SK-N-SH treated with all-trans-retinoic acid at 6 μM for 48 hours (cell line): ENCODE measurements at regions not wholly inside any gene's neighbourhood (a gene's known extent, or its start where the extent isn't known, plus 50 kb on each side); places are given as distances from the start of the nearest gene placed in this dataset.

Experiments
- ATAC-seq: fragments of 200-7000 bp; cut with Tn5 transposase; 3 replicates; pipeline ENCODE4 v1.9.1; 2020; ENCODE audit warnings: mild to moderate bottlenecking, moderate library complexity
- BACH2 ChIP-seq: fragments of 250-450 bp; sonication (Bioruptor Pico); IDR thresholded peaks from 2 replicates; pipeline ENCODE4 v1.9.0; 2021; ENCODE audit warnings: mild to moderate bottlenecking, borderline replicate concordance
- CSDC2 ChIP-seq: fragments of 250-450 bp; sonication (Bioruptor Pico); IDR thresholded peaks from 2 replicates; pipeline ENCODE4 v1.5.0; 2020; ENCODE audit warnings: mild to moderate bottlenecking, moderate library complexity
- GLIS3 ChIP-seq: fragments of 250-450 bp; sonication (Bioruptor Pico); IDR thresholded peaks from 2 replicates; pipeline ENCODE4 v1.5.0; 2020; ENCODE audit warnings: mild to moderate bottlenecking, moderate library complexity
- ISL1 ChIP-seq: fragments of 250-450 bp; sonication (Bioruptor Pico); IDR thresholded peaks from 2 replicates; pipeline ENCODE4 v2.1.2; 2022; ENCODE audit warnings: mild to moderate bottlenecking, moderate library complexity
- OSR1 ChIP-seq: fragments of 250-450 bp; sonication (Bioruptor Pico); IDR thresholded peaks from 2 replicates; pipeline ENCODE4 v1.8.0; 2022; ENCODE audit warnings: moderate library complexity, mild to moderate bottlenecking, inconsistent platforms
- PPARA ChIP-seq: fragments of 250-450 bp; sonication (Bioruptor Pico); IDR thresholded peaks from 2 replicates; pipeline ENCODE4 v1.5.0; 2020; ENCODE audit warnings: mild to moderate bottlenecking, borderline replicate concordance
- SNAI2 ChIP-seq: fragments of 250-450 bp; sonication (Bioruptor Pico); IDR thresholded peaks from 2 replicates; pipeline ENCODE4 v1.5.0; 2020; ENCODE audit warnings: mild to moderate bottlenecking, moderate library complexity
- TCF4 ChIP-seq: fragments of 250-450 bp; sonication (Bioruptor Pico); IDR thresholded peaks from 2 replicates; pipeline ENCODE4 v1.8.0; 2021; ENCODE audit warnings: mild to moderate bottlenecking, moderate library complexity, borderline replicate concordance
- TOX ChIP-seq: fragments of 250-450 bp; sonication (Bioruptor Pico); IDR thresholded peaks from 2 replicates; pipeline ENCODE4 v1.8.0; 2021; ENCODE audit warnings: mild to moderate bottlenecking, moderate library complexity, borderline replicate concordance
- ZFP3 ChIP-seq: fragments of 250-450 bp; sonication (Bioruptor Pico); IDR thresholded peaks from 2 replicates; pipeline ENCODE4 v1.5.0; 2020; ENCODE audit warnings: mild to moderate bottlenecking, moderate library complexity
- ZFP30 ChIP-seq: fragments of 450-650 bp; formaldehyde crosslinking; IDR thresholded peaks from 2 replicates; pipeline ENCODE4 v1.5.0; 2022; ENCODE audit warnings: mild to moderate bottlenecking, moderate library complexity
- ZNF565 ChIP-seq: fragments of 450-650 bp; formaldehyde crosslinking; conservative IDR thresholded peaks from 2 replicates; pipeline ENCODE4 v1.5.0; 2020; ENCODE audit warnings: low read depth, mild to moderate bottlenecking, moderate library complexity
- ZNF70 ChIP-seq: fragments of 450-650 bp; formaldehyde crosslinking; IDR thresholded peaks from 2 replicates; pipeline ENCODE4 v1.5.0; 2020; ENCODE audit warnings: mild to moderate bottlenecking, moderate library complexity
- ZNF8 ChIP-seq: fragments of 450-650 bp; formaldehyde crosslinking; IDR thresholded peaks from 2 replicates; pipeline ENCODE4 v1.5.0; 2020; ENCODE audit warnings: mild to moderate bottlenecking, moderate library complexity
- TF ChIP-seq, protein P1 (sequence below): fragments of 250-450 bp; sonication (Bioruptor Pico); IDR thresholded peaks from 2 replicates; pipeline ENCODE4 v1.8.0; 2021; ENCODE audit warnings: low read depth, mild to moderate bottlenecking, moderate library complexity, borderline replicate concordance
- TF ChIP-seq, protein P2 (sequence below): fragments of 250-450 bp; sonication (Bioruptor Pico); IDR thresholded peaks from 2 replicates; pipeline ENCODE4 v1.5.1; 2021; ENCODE audit warnings: mild to moderate bottlenecking, moderate library complexity
- TF ChIP-seq, protein P3 (sequence below): fragments of 250-450 bp; sonication (Bioruptor Pico); IDR thresholded peaks from 2 replicates; pipeline ENCODE4 v1.5.1; 2020; ENCODE audit warnings: low read depth, mild to moderate bottlenecking, moderate library complexity
- TF ChIP-seq, protein P4 (sequence below): fragments of 250-450 bp; sonication (Bioruptor Pico); IDR thresholded peaks from 2 replicates; pipeline ENCODE4 v1.5.0; 2020; ENCODE audit warnings: mild to moderate bottlenecking, moderate library complexity
- TF ChIP-seq, protein P5 (sequence below): fragments of 250-450 bp; sonication (Bioruptor Pico); IDR thresholded peaks from 2 replicates; pipeline ENCODE4 v1.8.0; 2020; ENCODE audit warnings: mild to moderate bottlenecking, moderate library complexity, borderline replicate concordance

DNA sequence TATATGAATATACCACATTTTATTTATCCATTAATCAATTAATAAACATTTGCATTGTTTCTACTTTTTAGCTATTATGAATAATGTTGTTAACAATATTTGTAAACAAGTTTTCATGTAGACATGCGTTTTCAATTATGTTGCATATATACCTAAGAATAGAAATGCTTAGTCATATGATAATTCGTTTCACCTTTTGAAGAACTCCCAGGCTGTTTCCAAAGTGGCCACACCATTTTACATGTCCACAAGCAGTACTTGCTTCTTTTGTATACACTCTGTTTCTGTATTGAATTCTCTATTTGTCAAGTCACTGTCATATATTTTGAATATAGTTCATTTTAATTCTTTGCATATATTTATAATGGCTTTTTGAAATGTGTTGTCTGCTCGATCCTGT lies 206.9 kb upstream of the ZBTB20 start:
- TF ChIP-seq SNAI2 (CRISPR knock-in tag) (no peak), ZNF70 (no peak), ZFP3 (CRISPR knock-in tag) (no peak), BACH2 (CRISPR knock-in tag) (no peak), PPARA (CRISPR knock-in tag) (no peak), ZNF565 (CRISPR knock-in tag) (no peak), TOX (CRISPR knock-in tag) (no peak), ZNF8 (CRISPR knock-in tag) (no peak), CSDC2 (CRISPR knock-in tag) (no peak), ISL1 (no peak), TCF4 (CRISPR knock-in tag) (no peak)
- TF ChIP-seq, protein P1, sequence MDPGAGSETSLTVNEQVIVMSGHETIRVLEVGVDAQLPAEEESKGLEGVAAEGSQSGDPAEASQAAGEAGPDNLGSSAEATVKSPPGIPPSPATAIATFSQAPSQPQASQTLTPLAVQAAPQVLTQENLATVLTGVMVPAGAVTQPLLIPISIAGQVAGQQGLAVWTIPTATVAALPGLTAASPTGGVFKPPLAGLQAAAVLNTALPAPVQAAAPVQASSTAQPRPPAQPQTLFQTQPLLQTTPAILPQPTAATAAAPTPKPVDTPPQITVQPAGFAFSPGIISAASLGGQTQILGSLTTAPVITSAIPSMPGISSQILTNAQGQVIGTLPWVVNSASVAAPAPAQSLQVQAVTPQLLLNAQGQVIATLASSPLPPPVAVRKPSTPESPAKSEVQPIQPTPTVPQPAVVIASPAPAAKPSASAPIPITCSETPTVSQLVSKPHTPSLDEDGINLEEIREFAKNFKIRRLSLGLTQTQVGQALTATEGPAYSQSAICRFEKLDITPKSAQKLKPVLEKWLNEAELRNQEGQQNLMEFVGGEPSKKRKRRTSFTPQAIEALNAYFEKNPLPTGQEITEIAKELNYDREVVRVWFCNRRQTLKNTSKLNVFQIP (CRISPR knock-in tag) = no peak
- TF ChIP-seq, protein P2, sequence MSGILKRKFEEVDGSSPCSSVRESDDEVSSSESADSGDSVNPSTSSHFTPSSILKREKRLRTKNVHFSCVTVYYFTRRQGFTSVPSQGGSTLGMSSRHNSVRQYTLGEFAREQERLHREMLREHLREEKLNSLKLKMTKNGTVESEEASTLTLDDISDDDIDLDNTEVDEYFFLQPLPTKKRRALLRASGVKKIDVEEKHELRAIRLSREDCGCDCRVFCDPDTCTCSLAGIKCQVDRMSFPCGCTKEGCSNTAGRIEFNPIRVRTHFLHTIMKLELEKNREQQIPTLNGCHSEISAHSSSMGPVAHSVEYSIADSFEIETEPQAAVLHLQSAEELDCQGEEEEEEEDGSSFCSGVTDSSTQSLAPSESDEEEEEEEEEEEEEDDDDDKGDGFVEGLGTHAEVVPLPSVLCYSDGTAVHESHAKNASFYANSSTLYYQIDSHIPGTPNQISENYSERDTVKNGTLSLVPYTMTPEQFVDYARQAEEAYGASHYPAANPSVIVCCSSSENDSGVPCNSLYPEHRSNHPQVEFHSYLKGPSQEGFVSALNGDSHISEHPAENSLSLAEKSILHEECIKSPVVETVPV (CRISPR knock-in tag) = no peak
- TF ChIP-seq, protein P3, sequence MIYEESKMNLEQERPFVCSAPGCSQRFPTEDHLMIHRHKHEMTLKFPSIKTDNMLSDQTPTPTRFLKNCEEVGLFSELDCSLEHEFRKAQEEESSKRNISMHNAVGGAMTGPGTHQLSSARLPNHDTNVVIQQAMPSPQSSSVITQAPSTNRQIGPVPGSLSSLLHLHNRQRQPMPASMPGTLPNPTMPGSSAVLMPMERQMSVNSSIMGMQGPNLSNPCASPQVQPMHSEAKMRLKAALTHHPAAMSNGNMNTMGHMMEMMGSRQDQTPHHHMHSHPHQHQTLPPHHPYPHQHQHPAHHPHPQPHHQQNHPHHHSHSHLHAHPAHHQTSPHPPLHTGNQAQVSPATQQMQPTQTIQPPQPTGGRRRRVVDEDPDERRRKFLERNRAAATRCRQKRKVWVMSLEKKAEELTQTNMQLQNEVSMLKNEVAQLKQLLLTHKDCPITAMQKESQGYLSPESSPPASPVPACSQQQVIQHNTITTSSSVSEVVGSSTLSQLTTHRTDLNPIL (CRISPR knock-in tag) = no peak
- TF ChIP-seq, protein P4, sequence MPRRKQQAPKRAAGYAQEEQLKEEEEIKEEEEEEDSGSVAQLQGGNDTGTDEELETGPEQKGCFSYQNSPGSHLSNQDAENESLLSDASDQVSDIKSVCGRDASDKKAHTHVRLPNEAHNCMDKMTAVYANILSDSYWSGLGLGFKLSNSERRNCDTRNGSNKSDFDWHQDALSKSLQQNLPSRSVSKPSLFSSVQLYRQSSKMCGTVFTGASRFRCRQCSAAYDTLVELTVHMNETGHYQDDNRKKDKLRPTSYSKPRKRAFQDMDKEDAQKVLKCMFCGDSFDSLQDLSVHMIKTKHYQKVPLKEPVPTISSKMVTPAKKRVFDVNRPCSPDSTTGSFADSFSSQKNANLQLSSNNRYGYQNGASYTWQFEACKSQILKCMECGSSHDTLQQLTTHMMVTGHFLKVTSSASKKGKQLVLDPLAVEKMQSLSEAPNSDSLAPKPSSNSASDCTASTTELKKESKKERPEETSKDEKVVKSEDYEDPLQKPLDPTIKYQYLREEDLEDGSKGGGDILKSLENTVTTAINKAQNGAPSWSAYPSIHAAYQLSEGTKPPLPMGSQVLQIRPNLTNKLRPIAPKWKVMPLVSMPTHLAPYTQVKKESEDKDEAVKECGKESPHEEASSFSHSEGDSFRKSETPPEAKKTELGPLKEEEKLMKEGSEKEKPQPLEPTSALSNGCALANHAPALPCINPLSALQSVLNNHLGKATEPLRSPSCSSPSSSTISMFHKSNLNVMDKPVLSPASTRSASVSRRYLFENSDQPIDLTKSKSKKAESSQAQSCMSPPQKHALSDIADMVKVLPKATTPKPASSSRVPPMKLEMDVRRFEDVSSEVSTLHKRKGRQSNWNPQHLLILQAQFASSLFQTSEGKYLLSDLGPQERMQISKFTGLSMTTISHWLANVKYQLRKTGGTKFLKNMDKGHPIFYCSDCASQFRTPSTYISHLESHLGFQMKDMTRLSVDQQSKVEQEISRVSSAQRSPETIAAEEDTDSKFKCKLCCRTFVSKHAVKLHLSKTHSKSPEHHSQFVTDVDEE (CRISPR knock-in tag) = no peak
- no peak for ATAC-seq

DNA sequence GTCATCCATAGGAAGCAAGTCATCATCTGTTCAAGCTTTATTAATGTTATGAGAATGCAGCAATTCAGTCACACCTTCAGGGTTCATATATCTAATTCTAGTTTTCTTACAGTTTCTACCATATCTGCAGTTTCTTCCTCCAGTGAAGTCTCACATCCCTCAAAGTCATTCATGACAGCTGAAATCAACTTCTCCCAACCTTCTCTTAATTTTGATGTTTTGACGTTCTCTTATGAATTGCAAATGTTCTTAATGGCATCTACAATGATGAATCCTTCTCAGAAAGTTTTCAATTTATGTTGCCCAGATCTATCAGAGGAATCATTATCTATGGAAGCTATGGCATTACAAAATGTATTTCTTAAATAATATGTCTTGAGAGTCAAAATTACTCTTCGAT lies 210.4 kb upstream of the ZBTB20 start:
- no peak for ATAC-seq

DNA sequence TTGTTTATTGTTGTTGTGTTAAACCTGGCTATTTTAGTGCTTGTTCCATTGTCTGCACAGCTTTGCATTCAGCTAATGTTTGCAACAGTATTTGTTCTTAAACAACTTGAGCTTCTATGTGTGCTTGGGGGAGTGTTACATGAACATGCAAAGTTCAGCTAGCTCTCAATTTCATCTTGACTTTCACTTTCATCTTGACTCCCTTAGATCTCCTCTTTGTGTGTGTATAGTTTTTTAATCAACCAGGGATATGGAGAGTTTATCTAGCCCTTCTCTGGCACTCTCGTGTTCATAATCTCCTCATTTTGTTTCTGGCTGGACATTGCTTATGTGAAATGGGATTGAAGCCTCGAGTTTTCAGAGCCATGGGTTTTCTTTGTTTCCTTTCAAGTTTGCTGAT lies 212.4 kb upstream of the ZBTB20 start:
- TF ChIP-seq TOX (CRISPR knock-in tag) (no peak), ZFP30 (no peak), TCF4 (CRISPR knock-in tag) (no peak)
- TF ChIP-seq, protein P2 (CRISPR knock-in tag) = no peak
- ATAC-seq = no peak

More for the DNA sequence above, 210.4 kb upstream of the ZBTB20 start:
- TF ChIP-seq GLIS3 (no peak), TOX (CRISPR knock-in tag) (no peak), SNAI2 (CRISPR knock-in tag) (no peak), OSR1 (no peak)
- TF ChIP-seq, protein P5, sequence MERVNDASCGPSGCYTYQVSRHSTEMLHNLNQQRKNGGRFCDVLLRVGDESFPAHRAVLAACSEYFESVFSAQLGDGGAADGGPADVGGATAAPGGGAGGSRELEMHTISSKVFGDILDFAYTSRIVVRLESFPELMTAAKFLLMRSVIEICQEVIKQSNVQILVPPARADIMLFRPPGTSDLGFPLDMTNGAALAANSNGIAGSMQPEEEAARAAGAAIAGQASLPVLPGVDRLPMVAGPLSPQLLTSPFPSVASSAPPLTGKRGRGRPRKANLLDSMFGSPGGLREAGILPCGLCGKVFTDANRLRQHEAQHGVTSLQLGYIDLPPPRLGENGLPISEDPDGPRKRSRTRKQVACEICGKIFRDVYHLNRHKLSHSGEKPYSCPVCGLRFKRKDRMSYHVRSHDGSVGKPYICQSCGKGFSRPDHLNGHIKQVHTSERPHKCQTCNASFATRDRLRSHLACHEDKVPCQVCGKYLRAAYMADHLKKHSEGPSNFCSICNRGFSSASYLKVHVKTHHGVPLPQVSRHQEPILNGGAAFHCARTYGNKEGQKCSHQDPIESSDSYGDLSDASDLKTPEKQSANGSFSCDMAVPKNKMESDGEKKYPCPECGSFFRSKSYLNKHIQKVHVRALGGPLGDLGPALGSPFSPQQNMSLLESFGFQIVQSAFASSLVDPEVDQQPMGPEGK = no peak
